GM12892 (cell line): ENCODE measurements at regions not wholly inside any gene's neighbourhood (a gene's known extent, or its start where the extent isn't known, plus 50 kb on each side); places are given as distances from the start of the nearest gene placed in this dataset.
"Not testable (repeated sequence)": the region's sequence is repeated elsewhere in the genome, so short reads cannot be mapped to it uniquely, and the experiment has no call there.

Experiments used
- DNase-seq: peaks from one replicate; pipeline ENCODE4 v3.0.0; 2011; ENCODE audit not compliant: insufficient read length
- FAIRE-seq: peaks from 2 replicates; lab custom pipeline; 2011; peaks lifted over from hg19 to GRCh38; lab: Jason Lieb, UNC
- POLR2A ChIP-seq: IDR thresholded peaks from 2 replicates; pipeline ENCODE4 v1.6.1; 2011; ENCODE audit warnings: low read depth, low read length, control low read depth
- POLR2AphosphoS5 ChIP-seq: IDR thresholded peaks from 2 replicates; pipeline ENCODE4 v1.6.1; 2011; ENCODE audit warnings: low read depth, low read length, control low read depth
- TAF1 ChIP-seq: IDR thresholded peaks from 2 replicates; pipeline ENCODE4 v1.6.1; 2011; ENCODE audit warnings: low read depth, mild to moderate bottlenecking, control low read depth, low read length, borderline replicate concordance

GRCh38 chr18:1020731-1021344 is 116.2 kb downstream of the ADCYAP1 start:
- no peak for FAIRE-seq
- no peak for TF ChIP-seq POLR2AphosphoS5
- no peak for TF ChIP-seq TAF1
- TF ChIP-seq POLR2A, result no peak
- DNase-seq, result no peak

- no peak for FAIRE-seq
- DNase-seq, result no peak
- TF ChIP-seq POLR2AphosphoS5, result no peak
- TF ChIP-seq POLR2A, result no peak
- TF ChIP-seq TAF1, result no peak
Measured at GRCh38 chr18:1026930-1027329, 122.3 kb downstream of the ADCYAP1 start.

DNA sequence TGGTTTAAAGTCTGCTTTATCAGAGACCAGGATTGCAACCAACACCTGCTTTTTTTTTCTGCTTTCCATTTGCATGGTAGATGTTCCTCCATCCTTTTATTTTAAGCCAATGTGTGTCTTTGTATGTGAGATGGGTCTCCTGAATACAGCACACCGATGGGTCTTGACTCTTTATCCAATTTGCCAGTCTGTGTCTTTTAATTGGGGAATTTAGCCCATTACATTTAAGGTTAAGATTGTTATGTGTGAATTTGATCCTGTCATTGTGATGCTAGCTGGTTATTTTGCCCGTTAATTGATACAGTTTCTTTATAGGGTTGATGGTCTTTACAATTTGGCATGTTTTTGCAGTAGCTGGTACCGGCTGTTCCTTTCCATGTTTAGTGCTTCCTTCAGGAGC is 128.4 kb downstream of the ADCYAP1 start:
- DNase-seq, FAIRE-seq: not testable (repeated sequence)

DNA sequence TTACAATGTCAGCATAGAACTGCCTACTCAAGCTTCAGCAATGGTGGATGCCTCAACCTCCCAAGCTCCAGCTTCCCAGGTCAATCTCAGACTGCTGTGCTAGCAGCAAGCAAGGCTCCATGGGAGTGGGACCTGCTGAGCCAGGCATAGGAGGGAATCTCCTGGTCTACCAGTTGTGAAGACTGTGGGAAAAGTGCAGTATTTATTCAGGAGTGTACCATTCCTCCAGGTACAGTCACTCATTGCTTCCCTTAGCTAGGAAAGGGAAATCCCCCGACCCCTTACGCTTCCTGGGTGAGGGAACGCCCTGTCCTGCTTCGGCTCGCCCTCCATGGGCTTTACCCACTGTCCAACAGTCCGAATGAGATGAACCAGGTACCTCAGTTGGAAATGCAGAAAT is 130.3 kb downstream of the ADCYAP1 start:
- no peak for FAIRE-seq
- TF ChIP-seq POLR2A, result no peak
- TF ChIP-seq TAF1, result no peak
- no peak for TF ChIP-seq POLR2AphosphoS5
- DNase-seq, result no peak

GRCh38 chr18:1036926-1037325 is 132.3 kb downstream of the ADCYAP1 start:
- FAIRE-seq (no peak), DNase-seq (no peak)
- TF ChIP-seq TAF1 (no peak), POLR2A (no peak), POLR2AphosphoS5 (no peak)

DNA sequence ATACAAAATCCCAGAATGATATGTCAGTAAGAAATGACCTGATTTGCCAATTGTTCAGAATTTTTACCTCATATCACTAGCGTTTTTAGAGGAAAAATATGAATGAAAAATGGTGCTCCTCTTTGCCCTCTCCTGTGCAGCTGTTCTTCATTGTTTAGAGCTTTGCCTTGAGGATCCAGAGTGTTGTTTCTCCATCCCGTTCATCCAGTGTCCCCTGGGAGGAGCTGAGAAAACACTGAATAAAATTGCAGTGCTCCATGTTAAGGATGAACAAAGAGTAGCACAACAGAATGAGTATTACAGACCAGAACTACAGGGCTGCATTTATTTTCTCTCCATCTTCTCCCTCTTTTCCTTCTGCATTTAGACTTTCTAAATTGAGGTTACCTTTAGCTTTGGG is 133.1 kb downstream of the ADCYAP1 start:
- FAIRE-seq, result no peak
- DNase-seq, result no peak
- no peak for TF ChIP-seq POLR2A
- no peak for TF ChIP-seq TAF1
- TF ChIP-seq POLR2AphosphoS5, result no peak

DNA sequence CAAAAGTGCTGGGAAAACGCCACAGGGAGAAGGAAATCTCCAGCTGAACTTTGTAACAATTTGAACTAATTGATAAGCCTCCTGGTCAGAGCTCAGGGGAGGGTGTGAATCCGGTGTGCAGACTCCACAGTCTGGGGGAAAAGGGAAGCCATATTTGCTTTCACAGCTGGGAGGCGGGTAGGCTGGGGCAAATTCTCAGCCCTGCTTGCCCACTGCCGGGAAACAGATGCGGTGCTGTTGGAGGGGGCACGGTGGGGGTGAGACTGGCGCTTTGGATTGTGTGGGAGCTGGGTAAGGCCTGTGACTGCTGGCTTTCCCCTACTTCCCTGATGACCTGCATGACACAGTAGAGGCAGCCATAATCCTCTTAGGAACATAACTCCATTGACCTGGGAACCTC is 134.8 kb downstream of the ADCYAP1 start:
- DNase-seq, result no peak
- FAIRE-seq, result no peak
- TF ChIP-seq POLR2AphosphoS5 (no peak), TAF1 (no peak), POLR2A (no peak)

DNA sequence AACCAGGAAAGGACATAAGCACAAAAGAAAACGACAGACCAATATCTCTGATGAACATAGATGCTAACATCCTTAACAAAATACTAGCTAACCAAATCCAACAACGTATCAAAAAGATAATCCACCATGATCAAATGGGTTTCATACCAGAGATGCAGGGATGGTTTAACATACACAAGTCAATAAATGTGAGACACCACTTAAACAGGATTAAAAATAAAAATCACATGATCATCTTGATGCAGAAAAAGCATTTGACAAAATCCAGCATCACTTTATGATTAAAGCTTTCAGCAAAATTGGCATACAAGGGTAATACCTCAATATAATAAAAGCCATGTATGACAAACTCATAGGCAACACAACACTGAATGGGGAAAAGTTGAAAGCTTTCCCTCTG is 138.4 kb downstream of the ADCYAP1 start:
- not testable (repeated sequence) for FAIRE-seq, DNase-seq

DNA sequence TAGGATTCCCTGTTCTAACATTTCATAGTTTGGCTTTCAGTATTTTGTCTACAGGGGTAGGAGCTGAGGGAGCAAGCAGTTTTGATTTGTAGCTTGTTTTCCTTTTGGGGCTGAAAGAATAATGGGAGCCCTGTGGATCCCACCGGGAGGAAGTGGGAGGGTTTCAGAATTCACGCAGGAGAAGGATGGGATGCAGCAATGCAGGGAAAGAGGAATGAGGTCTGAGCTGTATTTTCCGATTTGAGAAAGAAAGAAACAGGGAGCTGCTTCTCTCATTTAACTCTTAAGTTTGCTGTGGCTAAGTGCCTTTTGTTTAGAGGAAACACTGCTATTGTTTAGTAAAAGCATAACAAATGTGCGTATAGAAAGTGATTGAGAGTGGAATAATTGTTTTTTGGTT is 141.0 kb downstream of the ADCYAP1 start:
- no peak for TF ChIP-seq TAF1
- TF ChIP-seq POLR2A, result no peak
- TF ChIP-seq POLR2AphosphoS5, result no peak
- FAIRE-seq (no peak), DNase-seq (no peak)

DNA sequence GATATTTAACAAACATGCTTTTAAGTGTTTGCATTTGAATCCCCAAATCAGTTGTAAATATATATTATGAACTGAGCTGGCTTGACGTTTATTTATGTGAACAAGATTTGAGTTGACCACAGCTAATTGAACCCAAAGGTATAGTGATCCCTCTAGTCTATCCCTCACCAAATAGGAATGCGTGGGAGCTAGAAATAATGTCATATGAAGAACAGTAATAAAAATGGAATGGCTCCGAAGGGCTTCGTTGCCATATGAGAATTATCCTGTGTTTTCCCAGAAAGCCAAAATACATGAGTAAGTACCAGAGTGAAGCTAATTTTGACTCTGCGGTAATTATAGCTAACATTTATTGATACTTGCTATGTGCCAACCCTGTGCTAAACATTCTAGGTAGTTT is 142.7 kb downstream of the ADCYAP1 start:
- TF ChIP-seq POLR2AphosphoS5 (no peak), POLR2A (no peak), TAF1 (no peak)
- FAIRE-seq, result no peak
- DNase-seq, result no peak

DNA sequence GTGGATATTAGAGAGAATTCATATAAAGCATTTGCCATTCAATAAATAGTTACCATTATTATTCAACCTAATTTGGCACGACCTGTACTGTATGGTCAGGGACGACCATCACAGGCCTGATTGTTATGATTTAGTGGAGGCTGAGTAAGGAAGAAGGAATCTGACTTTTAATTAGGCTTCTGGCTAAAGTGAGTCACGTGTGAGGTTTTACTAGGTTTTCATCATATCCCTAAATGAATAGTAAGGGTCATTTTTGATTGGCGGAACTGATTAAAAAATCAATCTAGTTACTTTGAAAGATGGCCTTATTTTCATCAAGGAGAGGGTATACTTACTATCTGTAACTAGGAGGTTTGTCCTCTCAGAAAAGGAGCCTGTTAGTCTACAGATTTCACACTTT is 143.4 kb downstream of the ADCYAP1 start:
- FAIRE-seq, result no peak
- no peak for DNase-seq
- TF ChIP-seq TAF1 (no peak), POLR2A (no peak)

DNA sequence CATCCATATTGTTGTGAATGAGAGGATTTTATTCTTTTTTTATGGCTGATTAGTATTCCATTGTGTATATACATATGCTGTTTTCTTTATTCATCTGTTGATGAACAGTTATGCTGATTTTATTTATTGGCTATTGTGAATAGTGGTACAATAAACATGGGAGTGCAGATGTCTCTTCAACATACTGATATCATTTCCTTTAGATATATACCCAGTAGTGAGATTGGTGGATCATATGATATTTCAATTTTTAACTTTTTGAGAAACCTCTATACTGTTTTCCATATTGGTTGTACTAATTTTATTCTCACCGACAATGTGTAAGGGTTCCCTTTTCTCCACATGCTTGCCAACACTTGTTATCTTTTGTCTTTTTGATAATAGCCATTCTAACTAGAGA is 144.5 kb downstream of the ADCYAP1 start:
- FAIRE-seq, result no peak
- DNase-seq, result no peak
- TF ChIP-seq POLR2AphosphoS5 (no peak), TAF1 (no peak), POLR2A (no peak)

- no peak for TF ChIP-seq POLR2A
- FAIRE-seq, result no peak
- DNase-seq, result no peak
Measured at GRCh38 chr18:1050012-1050657, 145.5 kb downstream of the ADCYAP1 start.
